Breast epithelium (tissue), 4 donors: ENCODE measurements at regions not wholly inside any gene's neighbourhood (a gene's known extent, or its start where the extent isn't known, plus 50 kb on each side); places are given as distances from the start of the nearest gene placed in this dataset.

Source experiments
- DNase-seq, 2 donors: peaks; one replicate each; pipeline ENCODE4 v3.0.0-alpha.2; 2019; ENCODE audit warnings: low spot score in 2 of 2
- H3K27ac ChIP-seq, 2 donors: fragments of 200-600 bp; sonication (generic) in 1 of 2; one replicate each; pipeline ENCODE4 v1.5.1; 2016 to 2019; ENCODE audit warnings: mild to moderate bottlenecking in 1 of 2
- H3K27me3 ChIP-seq, 2 donors: fragments of 200-600 bp; sonication (generic) in 1 of 2; one replicate each; pipeline versions ENCODE4 v1.5.1 to v1.6.0; 2017 to 2019; ENCODE audit warnings: control low read depth in 1 of 2, mild to moderate bottlenecking in 1 of 2
- H3K36me3 ChIP-seq: fragments of 200-600 bp; one replicate; pipeline ENCODE4 v1.5.1; 2019
- H3K4me1 ChIP-seq, 2 donors: fragments of 200-600 bp; sonication (generic); one replicate each; pipeline ENCODE4 v1.5.1; 2016 to 2019; ENCODE audit warnings: control low read depth in 1 of 2
- H3K4me3 ChIP-seq, 3 donors: fragments of 200-600 bp; sonication (generic); 1 replicate in 2 of 3; 2 replicates in 1 of 3; pipeline ENCODE4 v1.5.1; 2016 to 2019; ENCODE audit warnings: mild to moderate bottlenecking in 3 of 3, moderate library complexity in 2 of 3
- H3K9me3 ChIP-seq, 2 donors: fragments of 200-600 bp; sonication (generic) in 1 of 2; one replicate each; pipeline ENCODE4 v1.5.1; 2016 to 2019; ENCODE audit warnings: control low read depth in 1 of 2
- POLR2A ChIP-seq: fragments of 450-650 bp; IDR thresholded peaks from one replicate; pipeline ENCODE4 v1.6.1; 2016; ENCODE audit warnings: antibody characterized with exemption, mild to moderate bottlenecking, moderate library complexity
- POLR2AphosphoS5 ChIP-seq, 3 donors: sonication (generic); formaldehyde crosslinking; IDR thresholded peaks; one replicate each; pipeline ENCODE4 v1.6.1; 2017; ENCODE audit warnings: antibody characterized with exemption in 3 of 3
- intact Hi-C: fragments of 100-400 bp; cut with DNase I; formaldehyde crosslinking; loops from one replicate; pipeline ENCODE4 v1.15.1; 2023; ENCODE audit warnings: low total_unique reads
- TF ChIP-seq, protein P1 (sequence below), 3 donors: fragments of 450-650 bp; IDR thresholded peaks; one replicate each; pipeline ENCODE4 v1.5.1; 2016 to 2017; ENCODE audit warnings: antibody characterized with exemption in 3 of 3, mild to moderate bottlenecking in 3 of 3, moderate library complexity in 3 of 3

DNA sequence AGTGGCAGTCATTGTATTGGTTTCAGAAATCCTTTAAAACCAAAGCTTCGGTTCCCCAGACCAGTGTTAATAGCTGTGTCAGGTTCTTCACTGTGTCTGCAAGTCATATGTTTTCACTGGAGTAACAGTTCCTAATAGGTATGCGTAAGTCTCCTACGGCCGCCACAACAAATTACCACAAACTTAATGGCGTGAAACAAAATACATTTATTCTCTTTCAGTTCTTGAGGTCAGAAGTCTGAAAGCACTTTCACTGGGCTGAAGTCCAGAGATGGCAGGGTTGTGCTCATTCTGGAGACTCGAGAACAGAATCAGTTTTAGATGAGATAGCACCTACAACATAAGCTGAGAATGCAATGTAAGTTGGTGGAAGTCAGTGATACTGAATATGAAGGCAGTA, 556.2 kb downstream of the TLE4 start:
- H3K4me3 ChIP-seq: no peak overlapping the region
- H3K9me3 ChIP-seq: no peaks in the 10 kb centered on the region
- H3K4me1 ChIP-seq: no peaks in the 10 kb centered on the region
- no peak overlapping the region for H3K27ac ChIP-seq
- H3K27me3 ChIP-seq: no peaks in the 10 kb centered on the region
- no peak for DNase-seq
- H3K36me3 ChIP-seq: no peaks in the 10 kb centered on the region
- TF ChIP-seq POLR2A (no peak), POLR2AphosphoS5 (IDR thresholded peaks at IDR 0.05) (no peak)
- TF ChIP-seq, protein P1, sequence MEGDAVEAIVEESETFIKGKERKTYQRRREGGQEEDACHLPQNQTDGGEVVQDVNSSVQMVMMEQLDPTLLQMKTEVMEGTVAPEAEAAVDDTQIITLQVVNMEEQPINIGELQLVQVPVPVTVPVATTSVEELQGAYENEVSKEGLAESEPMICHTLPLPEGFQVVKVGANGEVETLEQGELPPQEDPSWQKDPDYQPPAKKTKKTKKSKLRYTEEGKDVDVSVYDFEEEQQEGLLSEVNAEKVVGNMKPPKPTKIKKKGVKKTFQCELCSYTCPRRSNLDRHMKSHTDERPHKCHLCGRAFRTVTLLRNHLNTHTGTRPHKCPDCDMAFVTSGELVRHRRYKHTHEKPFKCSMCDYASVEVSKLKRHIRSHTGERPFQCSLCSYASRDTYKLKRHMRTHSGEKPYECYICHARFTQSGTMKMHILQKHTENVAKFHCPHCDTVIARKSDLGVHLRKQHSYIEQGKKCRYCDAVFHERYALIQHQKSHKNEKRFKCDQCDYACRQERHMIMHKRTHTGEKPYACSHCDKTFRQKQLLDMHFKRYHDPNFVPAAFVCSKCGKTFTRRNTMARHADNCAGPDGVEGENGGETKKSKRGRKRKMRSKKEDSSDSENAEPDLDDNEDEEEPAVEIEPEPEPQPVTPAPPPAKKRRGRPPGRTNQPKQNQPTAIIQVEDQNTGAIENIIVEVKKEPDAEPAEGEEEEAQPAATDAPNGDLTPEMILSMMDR (IDR thresholded peaks at IDR 0.05): no peak
- intact Hi-C loops: no loop called here

DNA sequence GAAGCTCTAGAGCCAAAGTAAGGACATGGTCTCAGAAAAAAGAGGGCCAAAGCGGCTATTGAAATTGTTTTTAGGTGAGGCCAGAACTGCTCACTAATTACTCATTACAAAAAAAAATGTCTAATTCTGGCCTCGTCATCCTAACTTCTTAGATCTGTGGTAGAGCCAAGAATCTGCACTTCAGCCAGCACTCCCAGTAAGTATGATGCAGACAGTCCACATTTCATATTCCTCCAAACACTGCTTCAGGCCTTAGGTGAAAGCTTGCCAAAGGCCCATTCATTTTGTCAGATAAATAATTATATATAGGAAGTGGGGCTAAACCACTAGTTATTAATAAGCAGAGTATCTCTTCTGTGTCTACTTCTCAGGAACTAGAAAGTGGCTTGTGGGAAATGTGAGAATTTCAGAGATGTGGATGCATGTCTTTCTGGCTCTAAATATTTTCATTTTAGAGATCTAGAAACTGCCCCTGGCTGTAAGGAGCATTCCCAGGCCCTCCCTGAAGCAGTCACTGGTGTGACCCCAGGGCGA, 554.0 kb downstream of the TLE4 start:
- TF ChIP-seq, protein P1 (IDR thresholded peaks at IDR 0.05): no peak
- intact Hi-C loops: no loop called here
- Histone ChIP-seq H3K4me1 (no peaks in the 10 kb centered on the region), H3K36me3 (no peaks in the 10 kb centered on the region), H3K27ac (no peak overlapping the region), H3K9me3 (no peaks in the 10 kb centered on the region), H3K27me3 (no peaks in the 10 kb centered on the region), H3K4me3 (no peak overlapping the region)
- no peak for DNase-seq

DNA sequence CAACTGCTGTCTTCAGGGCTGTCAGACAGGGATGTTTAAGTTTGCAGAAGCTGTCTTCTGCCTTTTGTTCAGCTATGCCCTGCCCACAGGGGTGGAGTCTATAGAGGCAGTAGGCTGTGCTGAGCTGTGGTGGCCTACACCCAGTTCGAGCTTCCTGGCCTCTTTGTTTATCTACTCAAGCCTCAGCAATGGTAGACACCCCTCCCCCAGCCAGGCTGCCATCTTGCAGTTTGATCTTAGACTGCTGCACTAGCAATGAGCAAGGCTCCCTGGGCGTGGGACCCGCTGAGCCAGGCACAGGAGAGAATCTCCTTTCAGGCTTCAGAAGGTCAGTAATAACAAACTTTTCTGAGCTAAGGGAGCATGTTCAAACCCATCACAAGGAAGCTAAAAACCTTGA, 545.3 kb downstream of the TLE4 start:
- no peak for DNase-seq
- H3K36me3 ChIP-seq: no peaks in the 10 kb centered on the region
- TF ChIP-seq POLR2AphosphoS5 (IDR thresholded peaks at IDR 0.05): no peak
- H3K27me3 ChIP-seq: no peaks in the 10 kb centered on the region
- H3K4me3 ChIP-seq: no peak overlapping the region
- no peaks in the 10 kb centered on the region for H3K4me1 ChIP-seq
- no peaks in the 10 kb centered on the region for H3K9me3 ChIP-seq
- no peak overlapping the region for H3K27ac ChIP-seq
- intact Hi-C loops: no loop called here

DNA sequence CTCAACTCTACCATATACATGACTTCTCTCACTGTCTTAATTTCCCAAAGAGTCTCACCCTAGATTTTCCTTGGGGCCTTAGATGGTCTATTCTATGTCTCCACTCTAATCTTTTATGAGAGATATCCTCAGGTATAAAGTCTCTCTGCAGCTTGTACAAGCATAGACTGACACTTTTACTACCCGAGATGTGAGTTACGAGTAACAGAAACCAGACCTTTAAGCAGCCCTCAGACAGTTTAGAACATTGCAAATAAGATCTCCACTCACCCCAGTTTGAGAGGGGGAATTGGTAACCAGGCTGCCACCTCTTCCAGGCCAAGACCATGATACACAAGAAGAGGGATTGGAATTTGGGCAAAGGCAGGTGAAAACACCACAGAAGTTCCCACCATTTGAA, 542.5 kb downstream of the TLE4 start:
- H3K27ac ChIP-seq: no peak overlapping the region
- intact Hi-C loops: no loop called here
- no peaks in the 10 kb centered on the region for H3K4me1 ChIP-seq
- no peaks in the 10 kb centered on the region for H3K27me3 ChIP-seq
- H3K36me3 ChIP-seq: no peaks in the 10 kb centered on the region
- no peak for TF ChIP-seq POLR2A
- TF ChIP-seq, protein P1 (IDR thresholded peaks at IDR 0.05): no peak
- TF ChIP-seq POLR2AphosphoS5 (IDR thresholded peaks at IDR 0.05): no peak
- H3K4me3 ChIP-seq: no peak overlapping the region
- H3K9me3 ChIP-seq: no peaks in the 10 kb centered on the region
- DNase-seq: no peak

GRCh38 chr9:80107931-80108660, 536.3 kb downstream of the TLE4 start:
- intact Hi-C loops: no loop called here
- DNase-seq: no peak
- Histone ChIP-seq H3K27me3 (no peaks in the 10 kb centered on the region), H3K4me1 (no peaks in the 10 kb centered on the region), H3K9me3 (no peaks in the 10 kb centered on the region), H3K36me3 (no peaks in the 10 kb centered on the region), H3K4me3 (no peak overlapping the region), H3K27ac (no peak overlapping the region)
- TF ChIP-seq POLR2AphosphoS5 (IDR thresholded peaks at IDR 0.05): no peak

GRCh38 chr9:80097476-80097875, 525.7 kb downstream of the TLE4 start:
- Histone ChIP-seq H3K27me3 (no peaks in the 10 kb centered on the region), H3K36me3 (no peaks in the 10 kb centered on the region), H3K4me1 (no peaks in the 10 kb centered on the region), H3K27ac (no peak overlapping the region), H3K9me3 (no peaks in the 10 kb centered on the region), H3K4me3 (no peak overlapping the region)
- TF ChIP-seq POLR2AphosphoS5 (IDR thresholded peaks at IDR 0.05) (no peak), POLR2A (no peak)
- TF ChIP-seq, protein P1 (IDR thresholded peaks at IDR 0.05): no peak
- no peak for DNase-seq
- intact Hi-C loops: no loop called here
